Large intestine (tissue), 3 donors: ENCODE measurements at regions not wholly inside any gene's neighbourhood (a gene's known extent, or its start where the extent isn't known, plus 50 kb on each side); places are given as distances from the start of the nearest gene placed in this dataset.

Source experiments
- DNase-seq, 2 donors: peaks; one replicate each; pipeline versions ENCODE4 v3.0.0 to v3.0.0-alpha.2; 2013
- H3K27ac ChIP-seq: one replicate; pipeline ENCODE4 v1.5.1; 2013; ENCODE audit warnings: low read length
- H3K27me3 ChIP-seq: 2 replicates; pipeline ENCODE4 v1.6.1; 2013; ENCODE audit warnings: low read length; ENCODE audit not compliant: control insufficient read depth, insufficient read depth
- H3K36me3 ChIP-seq: 2 replicates; pipeline ENCODE4 v1.6.1; 2013; ENCODE audit warnings: low read length; ENCODE audit not compliant: control insufficient read depth, insufficient read depth
- H3K4me1 ChIP-seq: one replicate; pipeline ENCODE4 v1.6.1; 2013; ENCODE audit warnings: low read length; ENCODE audit not compliant: control insufficient read depth, insufficient read depth
- H3K4me3 ChIP-seq: one replicate; pipeline ENCODE4 v1.5.1; 2013; ENCODE audit warnings: low read length
- H3K9me3 ChIP-seq: one replicate; pipeline ENCODE4 v1.6.1; 2013; ENCODE audit warnings: mild to moderate bottlenecking, low read depth, low read length, moderate library complexity; ENCODE audit not compliant: control insufficient read depth
- WGBS: methylation state at CpG from one replicate; pipeline ENCODE4 v1.1.5; 2013; ENCODE audit warnings: low lambda C conversion rate; ENCODE audit not compliant: insufficient coverage; 5-methylcytosine and 5-hydroxymethylcytosine counted together

- WGBS = no CpG with 5 or more reads among the region's 2 CpGs
- Histone ChIP-seq H3K27ac (no peak overlapping the region), H3K4me1 (no peaks in the 10 kb centered on the region), H3K9me3 (no peaks in the 10 kb centered on the region), H3K27me3 (no peaks in the 10 kb centered on the region), H3K36me3 (no peaks in the 10 kb centered on the region), H3K4me3 (no peak overlapping the region)
- DNase-seq = no peak
Measured at GRCh38 chr20:7302250-7302649, 534.8 kb downstream of the BMP2 start.

GRCh38 chr20:7305976-7306375 is 538.5 kb downstream of the BMP2 start:
- H3K9me3 ChIP-seq = no peaks in the 10 kb centered on the region
- H3K4me3 ChIP-seq = no peak overlapping the region
- no peak for DNase-seq
- H3K27me3 ChIP-seq = no peaks in the 10 kb centered on the region
- H3K4me1 ChIP-seq = no peaks in the 10 kb centered on the region
- no peaks in the 10 kb centered on the region for H3K36me3 ChIP-seq
- H3K27ac ChIP-seq = no peak overlapping the region
- 60% methylated on average over 2 of the region's 4 CpGs for WGBS

GRCh38 chr20:7308163-7308562 is 540.7 kb downstream of the BMP2 start:
- no CpG with 5 or more reads among the region's 3 CpGs for WGBS
- Histone ChIP-seq H3K27me3 (no peaks in the 10 kb centered on the region), H3K4me1 (no peaks in the 10 kb centered on the region), H3K9me3 (no peaks in the 10 kb centered on the region), H3K4me3 (no peak overlapping the region), H3K36me3 (no peaks in the 10 kb centered on the region), H3K27ac (no peak overlapping the region)
- no peak for DNase-seq

- Histone ChIP-seq H3K4me3 (no peak overlapping the region), H3K9me3 (no peaks in the 10 kb centered on the region), H3K27ac (no peak overlapping the region), H3K4me1 (no peaks in the 10 kb centered on the region), H3K36me3 (no peaks in the 10 kb centered on the region), H3K27me3 (no peaks in the 10 kb centered on the region)
- 92% methylated on average over 2 of the region's 2 CpGs for WGBS
- DNase-seq = no peak
Measured at GRCh38 chr20:7313047-7313446, 545.6 kb downstream of the BMP2 start.

- Histone ChIP-seq H3K9me3 (no peaks in the 10 kb centered on the region), H3K27ac (no peak overlapping the region), H3K27me3 (no peaks in the 10 kb centered on the region), H3K36me3 (no peaks in the 10 kb centered on the region), H3K4me1 (no peaks in the 10 kb centered on the region), H3K4me3 (no peak overlapping the region)
- no peak for DNase-seq
- 100% methylated on average over 1 of the region's 5 CpGs for WGBS
Measured at GRCh38 chr20:7323957-7324356, 556.5 kb downstream of the BMP2 start.

GRCh38 chr20:7327810-7328209 is 560.3 kb downstream of the BMP2 start:
- DNase-seq = no peak
- Histone ChIP-seq H3K36me3 (no peaks in the 10 kb centered on the region), H3K27ac (no peak overlapping the region), H3K9me3 (no peaks in the 10 kb centered on the region), H3K4me1 (no peaks in the 10 kb centered on the region), H3K27me3 (no peaks in the 10 kb centered on the region), H3K4me3 (no peak overlapping the region)

- Histone ChIP-seq H3K4me1 (no peaks in the 10 kb centered on the region), H3K36me3 (no peaks in the 10 kb centered on the region), H3K27me3 (no peaks in the 10 kb centered on the region), H3K27ac (no peak overlapping the region), H3K4me3 (no peak overlapping the region), H3K9me3 (no peaks in the 10 kb centered on the region)
- no peak for DNase-seq
- 60% methylated on average over 1 of the region's 4 CpGs for WGBS
Measured at GRCh38 chr20:7330850-7331249, 563.4 kb downstream of the BMP2 start.

GRCh38 chr20:7332169-7332568 is 564.7 kb downstream of the BMP2 start:
- WGBS = 0% methylated on average over 1 of the region's 1 CpG
- Histone ChIP-seq H3K9me3 (no peaks in the 10 kb centered on the region), H3K4me3 (no peak overlapping the region), H3K27me3 (no peaks in the 10 kb centered on the region), H3K4me1 (no peaks in the 10 kb centered on the region), H3K36me3 (no peaks in the 10 kb centered on the region), H3K27ac (no peak overlapping the region)
- DNase-seq = peak in 1 of 2 donors; percentile 6

GRCh38 chr20:7333841-7334240 is 566.4 kb downstream of the BMP2 start:
- Histone ChIP-seq H3K9me3 (no peaks in the 10 kb centered on the region), H3K27me3 (no peaks in the 10 kb centered on the region), H3K4me1 (no peaks in the 10 kb centered on the region), H3K36me3 (no peaks in the 10 kb centered on the region), H3K27ac (no peak overlapping the region), H3K4me3 (no peak overlapping the region)
- 90% methylated on average over 2 of the region's 3 CpGs for WGBS
- DNase-seq = no peak

GRCh38 chr20:7346026-7346425 is 578.5 kb downstream of the BMP2 start:
- no peaks in the 10 kb centered on the region for H3K36me3 ChIP-seq
- H3K27ac ChIP-seq = no peak overlapping the region
- DNase-seq = no peak
- H3K27me3 ChIP-seq = no peaks in the 10 kb centered on the region
- H3K4me1 ChIP-seq = no peaks in the 10 kb centered on the region
- H3K9me3 ChIP-seq = no peaks in the 10 kb centered on the region
- H3K4me3 ChIP-seq = no peak overlapping the region
- WGBS = no CpG with 5 or more reads among the region's 3 CpGs

GRCh38 chr20:7346562-7346961 is 579.1 kb downstream of the BMP2 start:
- Histone ChIP-seq H3K4me1 (no peaks in the 10 kb centered on the region), H3K4me3 (no peak overlapping the region), H3K9me3 (no peaks in the 10 kb centered on the region), H3K27ac (no peak overlapping the region), H3K27me3 (no peaks in the 10 kb centered on the region), H3K36me3 (no peaks in the 10 kb centered on the region)
- DNase-seq = no peak
- WGBS = no CpG with 5 or more reads among the region's 1 CpG
